Heart left ventricle (tissue), 16 donors: ENCODE measurements at regions not wholly inside any gene's neighbourhood (a gene's known extent, or its start where the extent isn't known, plus 50 kb on each side); places are given as distances from the start of the nearest gene placed in this dataset.

Source experiments
- ATAC-seq, 4 donors: fragments of 200-7000 bp; cut with Tn5 transposase; one replicate each; pipeline ENCODE4 v1.9.1; 2020 to 2022; ENCODE audit warnings: moderate library complexity in 4 of 4, mild to moderate bottlenecking in 3 of 4, moderate number of reproducible peaks in 1 of 4
- DNase-seq, 5 donors: peaks; one replicate each; pipeline ENCODE4 v3.0.0-alpha.2; 2020
- H3K27ac ChIP-seq, 12 donors: fragments of 200-600 bp; sonication (generic) in 4 of 12; one replicate each; pipeline versions ENCODE4 v1.5.0 to v1.8.0; 2016 to 2022; ENCODE audit warnings: mild to moderate bottlenecking in 2 of 12
- H3K27me3 ChIP-seq, 9 donors: fragments of 200-600 bp; sonication (generic) in 2 of 9; one replicate each; pipeline versions ENCODE4 v1.5.1 to v1.8.0; 2016 to 2022; ENCODE audit warnings: mild to moderate bottlenecking in 3 of 9
- H3K36me3 ChIP-seq, 9 donors: fragments of 200-600 bp; sonication (generic) in 2 of 9; one replicate each; pipeline versions ENCODE4 v1.5.0 to v1.8.0; 2018 to 2022; ENCODE audit warnings: mild to moderate bottlenecking in 2 of 9
- H3K4me1 ChIP-seq, 12 donors: fragments of 200-600 bp; sonication (generic) in 4 of 12; one replicate each; pipeline versions ENCODE4 v1.5.0 to v1.8.0; 2016 to 2022; ENCODE audit warnings: mild to moderate bottlenecking in 3 of 12
- H3K4me3 ChIP-seq, 12 donors: fragments of 200-600 bp; sonication (generic) in 4 of 12; one replicate each; pipeline versions ENCODE4 v1.5.0 to v1.8.0; 2017 to 2022; ENCODE audit warnings: mild to moderate bottlenecking in 9 of 12, moderate library complexity in 4 of 12
- H3K9me3 ChIP-seq, 12 donors: fragments of 200-600 bp; sonication (generic) in 4 of 12; one replicate each; pipeline versions ENCODE4 v1.5.0 to v1.8.0; 2016 to 2022; ENCODE audit warnings: mild to moderate bottlenecking in 1 of 12
- POLR2A ChIP-seq, 2 donors: fragments of 450-650 bp; IDR thresholded peaks; one replicate each; pipeline ENCODE4 v1.6.1; 2017; ENCODE audit warnings: antibody characterized with exemption in 2 of 2, mild to moderate bottlenecking in 2 of 2, moderate library complexity in 2 of 2
- WGBS, 4 donors: extraction: QIAGEN DNeasy Blood & Tissue Kit in 2 of 4; methylation state at CpG; one replicate each; pipeline versions ENCODE4 v1.1.5 to v1.1.7; 2013 to 2018; 5-methylcytosine and 5-hydroxymethylcytosine counted together
- intact Hi-C, 10 donors: fragments of 100-400 bp; cut with DNase I; formaldehyde crosslinking; loops; one replicate each; pipeline versions ENCODE4 v1.11.1 to v1.14.2; 2022
- TF ChIP-seq, protein P1 (sequence below), 12 donors: fragments of 200-600 bp; sonication (generic) in 4 of 12; IDR thresholded peaks; one replicate each; pipeline versions ENCODE4 v1.5.0 to v1.8.0; 2018 to 2022; ENCODE audit warnings: antibody characterized with exemption in 12 of 12, mild to moderate bottlenecking in 5 of 12
- donor health status: ischemic (EF 13 %, LVEDD 7.1; RV severe dilation, severe dysfunction).
- donor health status: healthy with polysubstance abuse.
- donor health status: DM: no; HTN: yes; CAD: no.
- donor health status: DM: no; HTN: no; CAD: no.
- donor health status: ischemic (EF 25% LVEDD 6.9; RV normal size, moderate dysfunction).
- donor health status: ischemic (EF 25% LVEDD 5.7; RV mildly dilated, moderate dysfunction).
- donor health status: healthy.
- donor health status: DM: yes; HTN: yes; CAD: no.
- donor health status: ischemic (EF 35%, LVEDD 5.7; RV mildly dilated, moderate dysfunction).
- donor health status: nonischemic (EF 11% LVEDD 7.7; RV severe dilation, severe dysfunction).
- donor health status: DM: yes; HTN: yes; CAD: no.
- donor health status: PGD.
- donor health status: ischemic (EF 29% LVEDD 5.4; RV normal size, mild dysfunction).
- donor health status: nonischemic (EF 23%, LVEDD 6.1; RV moderate dilation, normal function).

DNA sequence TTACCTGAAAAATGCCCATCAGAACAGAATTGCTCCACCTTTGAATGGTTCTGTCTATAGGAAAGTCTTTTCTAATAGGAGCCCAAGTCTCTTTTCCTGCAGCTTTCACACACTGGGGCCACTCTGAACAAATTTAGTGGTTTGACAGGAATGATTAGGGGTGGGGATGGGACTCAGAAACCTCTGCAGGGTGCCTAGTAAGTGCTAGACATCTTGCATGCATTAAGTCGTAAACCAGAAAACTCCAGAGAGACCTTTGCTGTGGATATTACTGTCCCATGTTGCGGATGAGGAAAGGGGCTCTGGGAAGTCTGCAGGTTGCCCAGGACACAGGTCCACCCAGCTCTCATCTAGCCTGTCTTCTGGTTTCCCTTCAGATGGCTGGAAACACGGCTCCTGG, 189.7 kb downstream of the OPA1 start:
- intact Hi-C loops, result loop anchor here in 9 of 10 donors (2.0 to 10.0 kb wide), 8 partner anchors 192 to 620 kb away; no protein-coding TSS in a partner anchor
- peaks cover 0 to 51% (median 17%) of the 10 kb centered on the region in 9 donors for H3K27me3 ChIP-seq
- H3K9me3 ChIP-seq, result no peaks in the 10 kb centered on the region
- H3K36me3 ChIP-seq, result no peaks in the 10 kb centered on the region
- ATAC-seq, result no peak
- no peak overlapping the region for H3K27ac ChIP-seq
- TF ChIP-seq POLR2A (IDR thresholded peaks at IDR 0.05), result no peak
- TF ChIP-seq, protein P1, sequence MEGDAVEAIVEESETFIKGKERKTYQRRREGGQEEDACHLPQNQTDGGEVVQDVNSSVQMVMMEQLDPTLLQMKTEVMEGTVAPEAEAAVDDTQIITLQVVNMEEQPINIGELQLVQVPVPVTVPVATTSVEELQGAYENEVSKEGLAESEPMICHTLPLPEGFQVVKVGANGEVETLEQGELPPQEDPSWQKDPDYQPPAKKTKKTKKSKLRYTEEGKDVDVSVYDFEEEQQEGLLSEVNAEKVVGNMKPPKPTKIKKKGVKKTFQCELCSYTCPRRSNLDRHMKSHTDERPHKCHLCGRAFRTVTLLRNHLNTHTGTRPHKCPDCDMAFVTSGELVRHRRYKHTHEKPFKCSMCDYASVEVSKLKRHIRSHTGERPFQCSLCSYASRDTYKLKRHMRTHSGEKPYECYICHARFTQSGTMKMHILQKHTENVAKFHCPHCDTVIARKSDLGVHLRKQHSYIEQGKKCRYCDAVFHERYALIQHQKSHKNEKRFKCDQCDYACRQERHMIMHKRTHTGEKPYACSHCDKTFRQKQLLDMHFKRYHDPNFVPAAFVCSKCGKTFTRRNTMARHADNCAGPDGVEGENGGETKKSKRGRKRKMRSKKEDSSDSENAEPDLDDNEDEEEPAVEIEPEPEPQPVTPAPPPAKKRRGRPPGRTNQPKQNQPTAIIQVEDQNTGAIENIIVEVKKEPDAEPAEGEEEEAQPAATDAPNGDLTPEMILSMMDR (IDR thresholded peaks at IDR 0.05), result no peak
- 97 to 100% (median 99%) methylated on average over 3 of the region's 3 CpGs for WGBS, 4 donors
- no peak for DNase-seq
- H3K4me1 ChIP-seq, result peaks cover 0 to 17% (median 7%) of the 10 kb centered on the region in 12 donors
- H3K4me3 ChIP-seq, result no peak overlapping the region

DNA sequence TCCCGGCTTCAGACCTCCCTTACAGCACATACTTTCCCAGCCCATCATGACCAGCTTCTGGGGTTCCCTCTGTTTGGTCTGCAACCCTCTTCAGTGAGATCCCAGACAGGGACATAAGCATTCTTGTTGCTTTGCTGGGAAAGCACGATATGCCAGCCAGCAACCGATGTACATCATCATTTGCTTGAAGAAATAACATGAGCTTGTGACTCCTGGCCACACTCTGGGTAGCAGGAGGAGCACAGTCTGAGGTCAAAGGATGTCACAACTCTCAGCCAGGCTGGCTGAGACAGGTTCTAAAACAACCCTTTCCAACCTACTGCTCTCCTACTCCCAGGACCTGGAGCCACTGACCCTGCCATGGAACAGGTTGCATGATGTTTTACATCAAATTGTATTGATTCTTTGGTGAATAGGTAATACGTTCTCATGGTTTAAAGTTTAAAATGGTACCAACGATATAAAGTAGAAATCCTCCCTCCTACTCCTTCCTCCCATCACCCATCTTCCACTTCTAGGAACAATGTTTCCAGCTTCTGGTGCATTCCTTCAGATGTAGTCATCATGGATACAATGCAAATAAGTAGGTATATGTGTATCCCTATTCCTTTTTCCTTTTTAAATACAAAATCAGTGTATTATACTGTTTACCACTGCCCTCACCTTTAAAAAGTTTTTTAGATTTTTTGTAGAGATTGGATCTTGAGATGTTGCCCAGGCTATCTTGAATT, 190.3 kb downstream of the OPA1 start:
- Histone ChIP-seq H3K27me3 (peaks cover 0 to 47% (median 11%) of the 10 kb centered on the region in 9 donors), H3K4me3 (no peak overlapping the region), H3K9me3 (no peaks in the 10 kb centered on the region), H3K27ac (no peak overlapping the region), H3K36me3 (no peaks in the 10 kb centered on the region), H3K4me1 (peaks cover 0 to 23% (median 9%) of the 10 kb centered on the region in 12 donors)
- intact Hi-C loops, result loop anchor here in 9 of 10 donors (2.0 to 10.0 kb wide), 8 partner anchors 191 to 619 kb away; no protein-coding TSS in a partner anchor
- WGBS, 4 donors, result 89 to 91% (median 90%) methylated on average over 5 of the region's 5 CpGs
- no peak for DNase-seq
- TF ChIP-seq POLR2A (IDR thresholded peaks at IDR 0.05), result no peak
- TF ChIP-seq, protein P1 (IDR thresholded peaks at IDR 0.05), result no peak
- no peak for ATAC-seq

- Histone ChIP-seq H3K4me3 (no peak overlapping the region), H3K9me3 (no peaks in the 10 kb centered on the region), H3K27ac (no peak overlapping the region), H3K36me3 (no peaks in the 10 kb centered on the region), H3K4me1 (peaks cover 0 to 33% (median 13%) of the 10 kb centered on the region in 12 donors), H3K27me3 (peaks cover 0 to 33% (median 3%) of the 10 kb centered on the region in 9 donors)
- intact Hi-C loops, result loop anchor here in 9 of 10 donors (5.0 to 10.0 kb wide), 11 partner anchors 187 to 617 kb away; partner anchors contain the start of gene HES1 (in 1 of the 9)
- TF ChIP-seq, protein P1 (IDR thresholded peaks at IDR 0.05), result no peak
- no peak for TF ChIP-seq POLR2A (IDR thresholded peaks at IDR 0.05)
- 84 to 96% (median 90%) methylated on average over 1 of the region's 1 CpG for WGBS, 4 donors
- no peak for DNase-seq
- no peak for ATAC-seq
Measured at GRCh38 chr3:193784822-193785221, 191.8 kb downstream of the OPA1 start.

GRCh38 chr3:193787496-193787870, 194.5 kb downstream of the OPA1 start:
- Histone ChIP-seq H3K4me1 (peaks cover 0 to 18% (median 8%) of the 10 kb centered on the region in 12 donors), H3K27ac (no peak overlapping the region), H3K4me3 (no peak overlapping the region), H3K36me3 (no peaks in the 10 kb centered on the region), H3K27me3 (peaks cover 0 to 54% (median 6%) of the 10 kb centered on the region in 9 donors), H3K9me3 (no peaks in the 10 kb centered on the region)
- no peak for ATAC-seq
- intact Hi-C loops, result loop anchor here in 9 of 10 donors (5.0 to 10.0 kb wide), 8 partner anchors 185 to 350 kb away; partner anchors contain the start of gene HES1 (in 1 of the 9)
- no peak for DNase-seq
- no peak for TF ChIP-seq POLR2A (IDR thresholded peaks at IDR 0.05)
- TF ChIP-seq, protein P1 (IDR thresholded peaks at IDR 0.05), result no peak
- 90 to 98% (median 91%) methylated on average over 11 to 12 of the region's 12 CpGs for WGBS, 4 donors
